ENCODE measurements at regions not wholly inside any gene's neighbourhood (a gene's known extent, or its start where the extent isn't known, plus 50 kb on each side); places are given as distances from the start of the nearest gene placed in this dataset.
"Not testable (repeated sequence)": the region's sequence is repeated elsewhere in the genome, so short reads cannot be mapped to it uniquely, and the experiment has no call there.

- not testable (repeated sequence) for H3K4me3 ChIP-seq (ENCODE audit: low read depth, low read length); DNase-seq (ENCODE audit: low read depth)
These were observed 64.5 kb upstream of the HTR1E start for GRCh38 chr6:86872810-86873209.

- DNase-seq (ENCODE audit: low read depth) = no peak
- H3K4me3 ChIP-seq (ENCODE audit: low read depth, low read length) = no peak overlapping the region
- TF ChIP-seq CTCF (IDR thresholded peaks at IDR 0.05; ENCODE audit: insufficient read depth, low read depth, low read length) = no peak
These were observed 65.6 kb upstream of the HTR1E start for GRCh38 chr6:86871681-86872080.

- no peak for TF ChIP-seq CTCF (IDR thresholded peaks at IDR 0.05; ENCODE audit: insufficient read depth, low read depth, low read length)
- DNase-seq (ENCODE audit: low read depth) = no peak
These were observed 67.8 kb upstream of the HTR1E start for GRCh38 chr6:86869500-86869899.

DNA sequence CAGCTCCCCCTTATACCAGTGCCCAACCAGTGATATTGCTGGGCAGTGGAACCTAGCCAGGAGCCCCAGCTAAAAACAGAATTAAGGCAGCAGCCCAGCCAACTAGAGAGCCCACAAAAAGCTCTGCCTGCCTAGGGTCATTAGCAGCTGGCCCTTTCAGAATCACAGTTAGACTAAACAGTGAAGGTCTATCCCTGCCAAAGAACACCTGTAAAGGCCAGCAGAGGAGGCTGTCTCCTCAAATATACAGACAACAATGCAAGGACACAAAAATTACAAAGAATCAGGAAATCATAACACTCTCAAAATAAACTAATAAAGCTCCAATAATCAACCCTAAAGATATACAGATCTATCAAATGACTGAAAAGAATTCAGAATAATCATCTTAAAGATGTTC lies 77.8 kb upstream of the HTR1E start:
- no peak overlapping the region for H3K4me3 ChIP-seq (ENCODE audit: low read depth, low read length)
- TF ChIP-seq CTCF (IDR thresholded peaks at IDR 0.05; ENCODE audit: insufficient read depth, low read depth, low read length) = no peak
- no peak for DNase-seq (ENCODE audit: low read depth)

More at GRCh38 chr6:86869500-86869899, 67.8 kb upstream of the HTR1E start:
- no peak overlapping the region for H3K4me3 ChIP-seq (ENCODE audit: low read depth, low read length)

DNA sequence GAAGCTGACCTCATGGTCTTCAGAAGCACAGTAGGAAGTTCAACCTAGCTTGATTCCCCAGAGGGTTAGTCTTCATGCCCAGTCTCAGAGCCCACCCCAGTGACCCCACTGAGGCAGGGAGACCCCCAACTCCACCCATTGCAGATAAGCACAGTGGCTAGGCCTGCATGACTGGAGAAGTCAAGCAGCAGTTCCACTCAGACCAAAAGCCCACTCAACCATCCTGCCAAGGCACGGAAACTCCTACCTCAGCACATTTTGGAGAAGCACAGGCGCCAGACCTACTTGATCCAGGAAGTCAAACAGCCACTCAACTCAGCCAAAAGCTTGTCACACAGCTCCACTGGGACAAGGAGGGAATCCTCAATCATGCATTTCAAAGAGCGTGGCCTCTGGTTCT lies 78.4 kb upstream of the HTR1E start:
- no peak for TF ChIP-seq CTCF (IDR thresholded peaks at IDR 0.05; ENCODE audit: insufficient read depth, low read depth, low read length)
- no peak overlapping the region for H3K4me3 ChIP-seq (ENCODE audit: low read depth, low read length)
- no peak for DNase-seq (ENCODE audit: low read depth)

DNA sequence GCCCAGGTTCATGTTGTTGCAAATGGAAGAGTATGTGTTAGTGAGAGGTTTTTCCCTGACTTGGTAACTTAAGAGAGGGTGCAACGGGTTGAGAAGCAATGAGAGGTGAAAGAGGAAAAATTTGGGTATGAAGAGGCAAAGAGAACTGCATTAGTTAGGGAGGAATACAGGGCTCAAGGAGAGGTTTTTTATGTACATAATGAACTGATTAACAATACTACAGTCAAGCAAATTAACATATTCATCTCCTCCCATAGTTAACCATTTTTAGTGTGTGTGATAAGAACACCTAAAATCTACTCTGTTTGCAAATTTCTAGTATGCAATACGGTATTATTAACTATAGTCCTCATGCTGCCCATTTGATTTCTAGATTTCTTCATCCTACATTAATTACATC lies 79.5 kb upstream of the HTR1E start:
- no peak for TF ChIP-seq CTCF (IDR thresholded peaks at IDR 0.05; ENCODE audit: insufficient read depth, low read depth, low read length)
- no peak for DNase-seq (ENCODE audit: low read depth)
- no peak overlapping the region for H3K4me3 ChIP-seq (ENCODE audit: low read depth, low read length)

DNA sequence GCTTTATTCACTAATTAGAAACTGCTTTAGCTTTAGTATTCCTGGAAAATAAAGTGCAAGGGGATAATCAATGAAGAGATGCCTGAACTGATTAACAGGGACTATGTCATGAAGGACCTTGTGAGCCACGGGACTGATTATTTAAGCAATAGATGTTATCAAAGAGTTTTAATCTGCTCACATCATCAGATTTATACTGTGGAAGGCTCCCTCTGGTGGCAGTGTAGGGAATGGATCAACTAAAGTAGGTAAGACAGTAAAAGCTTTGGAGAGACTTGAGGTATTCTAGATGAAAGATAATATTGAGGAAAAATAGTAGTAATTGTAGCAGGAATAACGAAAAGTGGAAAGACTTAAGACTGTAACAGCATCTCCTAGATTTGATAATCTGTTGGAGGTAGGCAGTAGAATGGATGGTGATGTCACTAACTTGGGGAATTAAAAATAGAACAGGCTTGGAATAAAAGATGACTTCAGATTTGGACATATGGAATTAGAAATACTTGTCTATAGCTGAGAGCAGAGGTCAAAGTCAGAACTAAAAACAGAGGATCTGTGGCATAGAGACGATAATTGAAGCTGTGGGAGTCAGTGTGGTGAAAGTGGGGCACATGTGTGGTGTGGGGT lies 80.3 kb upstream of the HTR1E start:
- no peak overlapping the region for H3K4me3 ChIP-seq (ENCODE audit: low read depth, low read length)
- DNase-seq (ENCODE audit: low read depth) = peak; percentile 33
- TF ChIP-seq CTCF (IDR thresholded peaks at IDR 0.05; ENCODE audit: insufficient read depth, low read depth, low read length) = peak; percentile 65

Measured in fibroblast of villous mesenchyme (primary cell).